ENCODE measurements at regions not wholly inside any gene's neighbourhood (a gene's known extent, or its start where the extent isn't known, plus 50 kb on each side); places are given as distances from the start of the nearest gene placed in this dataset.

- no peak for TF ChIP-seq CTCF (IDR thresholded peaks at IDR 0.05; ENCODE audit: low read depth, low read length, missing input control)
- no peak for TF ChIP-seq REST (IDR thresholded peaks at IDR 0.05)
- TF ChIP-seq FOXA1 (IDR thresholded peaks at IDR 0.05): no peak
- no peak for TF ChIP-seq TAF1 (conservative IDR thresholded peaks at IDR 0.05)
- TF ChIP-seq ZBTB33 (IDR thresholded peaks at IDR 0.05): no peak
- TF ChIP-seq EGR1 (IDR thresholded peaks at IDR 0.05; ENCODE audit: low read depth in 2 of 2): no peak
- TF ChIP-seq ATF3 (IDR thresholded peaks at IDR 0.05): no peak
- peak; percentile 48 to 63 for TF ChIP-seq JUND (IDR thresholded peaks at IDR 0.05)
- TF ChIP-seq RXRA (IDR thresholded peaks at IDR 0.05): peak; percentile 40 to 43
These were observed 183.4 kb upstream of the FN1 start for GRCh38 chr2:215619022-215619958.

Data from liver (tissue), 3 donors.